ENCODE measurements at regions not wholly inside any gene's neighbourhood (a gene's known extent, or its start where the extent isn't known, plus 50 kb on each side); places are given as distances from the start of the nearest gene placed in this dataset.
A peak's percentile ranks its signal among the peaks of the same experiment; 100 is the strongest.

- intact Hi-C loops (cut with DNase I): no loop called here
- DNase-seq (no peak), ATAC-seq (no peak)
These were observed 144.2 kb upstream of the VSTM2B start for GRCh38 chr19:29381353-29382203.

GRCh38 chr19:29383696-29384095 is 142.1 kb upstream of the VSTM2B start:
- intact Hi-C loops (cut with DNase I): no loop called here
- DNase-seq: no peak
- ATAC-seq: no peak

- no peak for DNase-seq
- no peak for ATAC-seq
- intact Hi-C loops (cut with DNase I): no loop called here
These were observed 141.1 kb upstream of the VSTM2B start for GRCh38 chr19:29384656-29385055.

GRCh38 chr19:29385191-29385795 is 140.5 kb upstream of the VSTM2B start:
- DNase-seq: peak; percentile 33
- intact Hi-C loops (cut with DNase I): no loop called here
- no peak for ATAC-seq

GRCh38 chr19:29386970-29387369 is 138.8 kb upstream of the VSTM2B start:
- no peak for DNase-seq
- ATAC-seq: no peak
- intact Hi-C loops (cut with DNase I): no loop called here

GRCh38 chr19:29387586-29387985 is 138.2 kb upstream of the VSTM2B start:
- DNase-seq (no peak), ATAC-seq (no peak)
- intact Hi-C loops (cut with DNase I): no loop called here

- DNase-seq: no peak
- no peak for ATAC-seq
- intact Hi-C loops (cut with DNase I): no loop called here
These were observed 136.3 kb upstream of the VSTM2B start for GRCh38 chr19:29389495-29389894.

- intact Hi-C loops (cut with DNase I): no loop called here
- DNase-seq (no peak), ATAC-seq (no peak)
These were observed 135.1 kb upstream of the VSTM2B start for GRCh38 chr19:29390742-29391141.

- DNase-seq: no peak
- no peak for ATAC-seq
- intact Hi-C loops (cut with DNase I): no loop called here
These were observed 131.8 kb upstream of the VSTM2B start for GRCh38 chr19:29393915-29394460.

GRCh38 chr19:29395111-29395733 is 130.6 kb upstream of the VSTM2B start:
- intact Hi-C loops (cut with DNase I): no loop called here
- ATAC-seq: no peak
- no peak for DNase-seq

GRCh38 chr19:29395734-29396414 is 129.9 kb upstream of the VSTM2B start:
- ATAC-seq (no peak), DNase-seq (no peak)
- intact Hi-C loops (cut with DNase I): no loop called here

GRCh38 chr19:29396925-29397324 is 128.9 kb upstream of the VSTM2B start:
- intact Hi-C loops (cut with DNase I): no loop called here
- ATAC-seq (no peak), DNase-seq (no peak)

- no peak for DNase-seq
- ATAC-seq: no peak
- intact Hi-C loops (cut with DNase I): no loop called here
These were observed 128.0 kb upstream of the VSTM2B start for GRCh38 chr19:29397748-29398147.

GRCh38 chr19:29399804-29400203 is 126.0 kb upstream of the VSTM2B start:
- ATAC-seq (no peak), DNase-seq (no peak)
- intact Hi-C loops (cut with DNase I): no loop called here

GRCh38 chr19:29400917-29401711 is 124.7 kb upstream of the VSTM2B start:
- no peak for DNase-seq
- no peak for ATAC-seq

GRCh38 chr19:29401712-29402421 is 123.9 kb upstream of the VSTM2B start:
- DNase-seq (no peak), ATAC-seq (peak in 1 of 2 donors; percentile 68)
- intact Hi-C loops (cut with DNase I): no loop called here

More at GRCh38 chr19:29400917-29401711, 124.7 kb upstream of the VSTM2B start:
- intact Hi-C loops (cut with DNase I): no loop called here

- no peak for DNase-seq
These were observed 123.2 kb upstream of the VSTM2B start for GRCh38 chr19:29402563-29402962.

GRCh38 chr19:29404015-29404414 is 121.8 kb upstream of the VSTM2B start:
- DNase-seq (no peak), ATAC-seq (no peak)
- intact Hi-C loops (cut with DNase I): no loop called here

More at GRCh38 chr19:29402563-29402962, 123.2 kb upstream of the VSTM2B start:
- no peak for ATAC-seq
- intact Hi-C loops (cut with DNase I): no loop called here

Measured in left cardiac atrium (tissue), 4 donors.